Brain pericyte (primary cell): ENCODE measurements at regions not wholly inside any gene's neighbourhood (a gene's known extent, or its start where the extent isn't known, plus 50 kb on each side); places are given as distances from the start of the nearest gene placed in this dataset.

ENCODE experiments used
- DNase-seq: peaks from one replicate; pipeline ENCODE4 v3.0.0-alpha.2; 2012; ENCODE audit warnings: low read depth, low spot score

- no peak for DNase-seq
These were observed 53.3 kb upstream of the TRIB2 start for GRCh38 chr2:12663306-12664037.

GRCh38 chr2:12665334-12665733 lies 51.4 kb upstream of the TRIB2 start:
- no peak for DNase-seq

GRCh38 chr2:12666445-12666844 lies 50.3 kb upstream of the TRIB2 start:
- DNase-seq, result no peak
